Neural cell (in vitro differentiated cells): ENCODE measurements at regions not wholly inside any gene's neighbourhood (a gene's known extent, or its start where the extent isn't known, plus 50 kb on each side); places are given as distances from the start of the nearest gene placed in this dataset.

Source experiments
- EP300 ChIP-seq: fragments of 450-650 bp; conservative IDR thresholded peaks from 2 replicates; pipeline ENCODE4 v1.6.1; 2014; ENCODE audit warnings: antibody characterized with exemption, mild to moderate bottlenecking, moderate library complexity; ENCODE audit not compliant: poor library complexity, severe bottlenecking
- EZH2 ChIP-seq: fragments of 200-600, 300-800 bp; shearing (Covaris generic), sonication (generic); IDR thresholded peaks from 2 replicates; pipeline ENCODE4 v1.6.1; 2014; ENCODE audit warnings: antibody characterized with exemption, low read length, borderline replicate concordance, mild to moderate bottlenecking; ENCODE audit not compliant: insufficient read depth, poor library complexity, severe bottlenecking

DNA sequence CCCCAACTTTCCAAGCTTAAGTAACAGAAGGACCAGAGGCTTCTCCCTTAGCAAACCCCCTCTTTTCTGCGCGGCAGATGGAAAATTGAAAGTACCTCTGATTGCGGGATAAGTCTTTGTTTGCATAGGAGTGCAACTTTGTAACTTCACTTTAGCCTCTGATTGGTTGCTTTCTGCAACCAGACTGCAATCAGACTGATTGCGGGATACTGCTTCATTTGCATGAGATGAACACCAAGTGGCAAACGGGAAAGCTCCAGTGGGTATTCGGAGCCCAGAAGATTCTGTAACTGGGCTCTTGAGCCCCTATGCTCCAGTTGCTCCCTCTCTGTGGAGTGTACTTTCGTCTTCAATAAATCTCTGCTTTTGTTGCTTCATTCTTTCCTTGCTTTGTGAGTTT is 260.6 kb downstream of the BAMBI start:
- TF ChIP-seq EP300 (no peak), EZH2 (no peak)
